ENCODE measurements at regions not wholly inside any gene's neighbourhood (a gene's known extent, or its start where the extent isn't known, plus 50 kb on each side); places are given as distances from the start of the nearest gene placed in this dataset.

- no peak for DNase-seq (ENCODE audit: low read depth)
- TF ChIP-seq CTCF (IDR thresholded peaks at IDR 0.05; ENCODE audit: low read length, missing control alignments) = no peak
Measured at GRCh38 chr7:114255404-114255841, 159.2 kb upstream of the FOXP2 start.

GRCh38 chr7:114243646-114244045 lies 171.0 kb upstream of the FOXP2 start:
- H3K4me3 ChIP-seq (replicated peaks; ENCODE audit: low read depth, low read length) = no peak overlapping the region
- TF ChIP-seq CTCF (IDR thresholded peaks at IDR 0.05; ENCODE audit: low read length, missing control alignments) = no peak
- DNase-seq (ENCODE audit: low read depth) = no peak

More at GRCh38 chr7:114255404-114255841, 159.2 kb upstream of the FOXP2 start:
- H3K4me3 ChIP-seq (replicated peaks; ENCODE audit: low read depth, low read length) = no peak overlapping the region

DNA sequence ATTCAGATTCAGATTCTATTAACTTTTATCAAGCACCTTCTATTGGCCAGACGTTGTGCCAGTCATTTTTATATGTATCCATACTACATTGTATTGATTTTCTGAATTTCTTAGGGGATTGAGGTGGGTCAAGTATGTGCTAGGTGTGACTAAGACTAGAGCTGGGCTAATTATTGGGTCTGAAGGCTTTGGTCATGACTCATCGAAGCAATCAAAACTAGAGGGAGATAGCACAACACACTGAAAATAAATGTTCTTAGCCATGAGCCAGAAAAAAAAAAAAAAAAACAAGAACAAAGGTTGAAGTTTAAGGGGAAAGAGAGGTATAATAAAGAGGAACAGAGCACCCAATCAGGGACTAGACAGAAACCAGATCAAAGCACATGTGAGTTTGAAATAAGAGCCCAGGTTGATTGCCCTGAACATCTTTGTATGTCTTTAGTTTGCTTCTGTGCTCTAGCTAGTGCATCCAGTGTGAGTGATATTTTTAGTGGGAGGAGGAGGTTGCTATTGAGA lies 171.6 kb upstream of the FOXP2 start:
- no peak overlapping the region for H3K4me3 ChIP-seq (replicated peaks; ENCODE audit: low read depth, low read length)
- no peak for DNase-seq (ENCODE audit: low read depth)
- no peak for TF ChIP-seq CTCF (IDR thresholded peaks at IDR 0.05; ENCODE audit: low read length, missing control alignments)

DNA sequence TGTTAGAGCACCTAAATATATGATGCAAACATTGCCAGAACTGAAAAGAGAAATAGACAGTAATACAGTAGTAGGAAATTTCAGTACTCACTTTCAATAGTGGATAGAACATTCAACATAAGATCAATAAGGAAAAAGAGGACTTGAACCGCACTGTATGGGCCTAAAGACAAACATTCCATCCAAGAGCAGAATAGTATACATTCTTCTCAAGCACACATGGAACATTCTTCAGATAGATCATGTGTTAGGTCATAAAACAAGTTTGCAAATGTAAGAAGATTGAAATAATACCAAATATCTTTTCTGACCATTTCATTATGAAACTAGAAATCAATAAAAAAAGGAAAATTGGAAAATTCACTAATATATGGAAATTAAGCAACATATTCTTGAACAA lies 185.4 kb upstream of the FOXP2 start:
- H3K4me3 ChIP-seq (replicated peaks; ENCODE audit: low read depth, low read length) = no peak overlapping the region
- peak; percentile 13 for DNase-seq (ENCODE audit: low read depth)
- TF ChIP-seq CTCF (IDR thresholded peaks at IDR 0.05; ENCODE audit: low read length, missing control alignments) = no peak

- no peak for DNase-seq (ENCODE audit: low read depth)
- H3K4me3 ChIP-seq (replicated peaks; ENCODE audit: low read depth, low read length) = no peak overlapping the region
- TF ChIP-seq CTCF (IDR thresholded peaks at IDR 0.05; ENCODE audit: low read length, missing control alignments) = no peak
Measured at GRCh38 chr7:114225784-114226183, 188.8 kb upstream of the FOXP2 start.

- no peak for TF ChIP-seq CTCF (IDR thresholded peaks at IDR 0.05; ENCODE audit: low read length, missing control alignments)
- no peak overlapping the region for H3K4me3 ChIP-seq (replicated peaks; ENCODE audit: low read depth, low read length)
- no peak for DNase-seq (ENCODE audit: low read depth)
Measured at GRCh38 chr7:114218283-114218682, 196.3 kb upstream of the FOXP2 start.

GRCh38 chr7:114217026-114217806 lies 197.4 kb upstream of the FOXP2 start:
- no peak overlapping the region for H3K4me3 ChIP-seq (replicated peaks; ENCODE audit: low read depth, low read length)
- no peak for TF ChIP-seq CTCF (IDR thresholded peaks at IDR 0.05; ENCODE audit: low read length, missing control alignments)
- no peak for DNase-seq (ENCODE audit: low read depth)

All from fibroblast of pulmonary artery (primary cell).